ENCODE measurements at regions not wholly inside any gene's neighbourhood (a gene's known extent, or its start where the extent isn't known, plus 50 kb on each side); places are given as distances from the start of the nearest gene placed in this dataset.

DNA sequence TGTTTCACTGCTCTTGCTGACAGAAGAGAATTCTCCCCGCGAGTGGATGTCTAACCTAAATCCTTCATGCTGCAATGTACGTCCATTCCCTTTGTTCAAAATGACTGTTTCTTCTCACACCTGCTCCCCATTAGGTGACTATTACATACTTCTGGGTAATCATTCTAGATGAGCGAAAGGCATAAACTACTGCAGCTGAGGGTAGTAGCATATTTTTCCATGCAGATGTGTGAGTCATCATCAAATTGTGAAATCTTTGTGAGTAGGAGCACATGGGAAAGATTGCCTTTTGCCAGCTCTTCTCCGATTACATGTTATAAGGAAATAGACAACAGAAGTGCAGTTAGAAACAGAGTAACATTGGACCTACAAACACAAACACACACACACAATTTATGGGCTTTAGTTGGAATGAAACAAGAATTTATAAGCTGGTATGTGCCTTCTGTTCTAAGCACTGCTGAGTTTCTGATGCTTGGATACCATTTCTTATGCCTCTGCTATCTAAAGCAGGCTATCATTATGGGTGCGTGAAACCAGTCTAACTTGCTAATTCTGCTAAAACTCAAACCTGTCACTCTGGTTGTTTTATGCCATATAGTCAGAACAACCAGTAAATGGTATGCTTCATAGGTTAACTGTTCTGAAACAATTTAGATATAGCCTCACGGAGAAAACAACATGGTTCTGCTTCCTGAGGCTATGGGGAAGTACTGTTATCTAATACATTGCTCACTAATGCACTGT lies 346.9 kb upstream of the PSMD7 start (continued):
- TF ChIP-seq, protein P1, sequence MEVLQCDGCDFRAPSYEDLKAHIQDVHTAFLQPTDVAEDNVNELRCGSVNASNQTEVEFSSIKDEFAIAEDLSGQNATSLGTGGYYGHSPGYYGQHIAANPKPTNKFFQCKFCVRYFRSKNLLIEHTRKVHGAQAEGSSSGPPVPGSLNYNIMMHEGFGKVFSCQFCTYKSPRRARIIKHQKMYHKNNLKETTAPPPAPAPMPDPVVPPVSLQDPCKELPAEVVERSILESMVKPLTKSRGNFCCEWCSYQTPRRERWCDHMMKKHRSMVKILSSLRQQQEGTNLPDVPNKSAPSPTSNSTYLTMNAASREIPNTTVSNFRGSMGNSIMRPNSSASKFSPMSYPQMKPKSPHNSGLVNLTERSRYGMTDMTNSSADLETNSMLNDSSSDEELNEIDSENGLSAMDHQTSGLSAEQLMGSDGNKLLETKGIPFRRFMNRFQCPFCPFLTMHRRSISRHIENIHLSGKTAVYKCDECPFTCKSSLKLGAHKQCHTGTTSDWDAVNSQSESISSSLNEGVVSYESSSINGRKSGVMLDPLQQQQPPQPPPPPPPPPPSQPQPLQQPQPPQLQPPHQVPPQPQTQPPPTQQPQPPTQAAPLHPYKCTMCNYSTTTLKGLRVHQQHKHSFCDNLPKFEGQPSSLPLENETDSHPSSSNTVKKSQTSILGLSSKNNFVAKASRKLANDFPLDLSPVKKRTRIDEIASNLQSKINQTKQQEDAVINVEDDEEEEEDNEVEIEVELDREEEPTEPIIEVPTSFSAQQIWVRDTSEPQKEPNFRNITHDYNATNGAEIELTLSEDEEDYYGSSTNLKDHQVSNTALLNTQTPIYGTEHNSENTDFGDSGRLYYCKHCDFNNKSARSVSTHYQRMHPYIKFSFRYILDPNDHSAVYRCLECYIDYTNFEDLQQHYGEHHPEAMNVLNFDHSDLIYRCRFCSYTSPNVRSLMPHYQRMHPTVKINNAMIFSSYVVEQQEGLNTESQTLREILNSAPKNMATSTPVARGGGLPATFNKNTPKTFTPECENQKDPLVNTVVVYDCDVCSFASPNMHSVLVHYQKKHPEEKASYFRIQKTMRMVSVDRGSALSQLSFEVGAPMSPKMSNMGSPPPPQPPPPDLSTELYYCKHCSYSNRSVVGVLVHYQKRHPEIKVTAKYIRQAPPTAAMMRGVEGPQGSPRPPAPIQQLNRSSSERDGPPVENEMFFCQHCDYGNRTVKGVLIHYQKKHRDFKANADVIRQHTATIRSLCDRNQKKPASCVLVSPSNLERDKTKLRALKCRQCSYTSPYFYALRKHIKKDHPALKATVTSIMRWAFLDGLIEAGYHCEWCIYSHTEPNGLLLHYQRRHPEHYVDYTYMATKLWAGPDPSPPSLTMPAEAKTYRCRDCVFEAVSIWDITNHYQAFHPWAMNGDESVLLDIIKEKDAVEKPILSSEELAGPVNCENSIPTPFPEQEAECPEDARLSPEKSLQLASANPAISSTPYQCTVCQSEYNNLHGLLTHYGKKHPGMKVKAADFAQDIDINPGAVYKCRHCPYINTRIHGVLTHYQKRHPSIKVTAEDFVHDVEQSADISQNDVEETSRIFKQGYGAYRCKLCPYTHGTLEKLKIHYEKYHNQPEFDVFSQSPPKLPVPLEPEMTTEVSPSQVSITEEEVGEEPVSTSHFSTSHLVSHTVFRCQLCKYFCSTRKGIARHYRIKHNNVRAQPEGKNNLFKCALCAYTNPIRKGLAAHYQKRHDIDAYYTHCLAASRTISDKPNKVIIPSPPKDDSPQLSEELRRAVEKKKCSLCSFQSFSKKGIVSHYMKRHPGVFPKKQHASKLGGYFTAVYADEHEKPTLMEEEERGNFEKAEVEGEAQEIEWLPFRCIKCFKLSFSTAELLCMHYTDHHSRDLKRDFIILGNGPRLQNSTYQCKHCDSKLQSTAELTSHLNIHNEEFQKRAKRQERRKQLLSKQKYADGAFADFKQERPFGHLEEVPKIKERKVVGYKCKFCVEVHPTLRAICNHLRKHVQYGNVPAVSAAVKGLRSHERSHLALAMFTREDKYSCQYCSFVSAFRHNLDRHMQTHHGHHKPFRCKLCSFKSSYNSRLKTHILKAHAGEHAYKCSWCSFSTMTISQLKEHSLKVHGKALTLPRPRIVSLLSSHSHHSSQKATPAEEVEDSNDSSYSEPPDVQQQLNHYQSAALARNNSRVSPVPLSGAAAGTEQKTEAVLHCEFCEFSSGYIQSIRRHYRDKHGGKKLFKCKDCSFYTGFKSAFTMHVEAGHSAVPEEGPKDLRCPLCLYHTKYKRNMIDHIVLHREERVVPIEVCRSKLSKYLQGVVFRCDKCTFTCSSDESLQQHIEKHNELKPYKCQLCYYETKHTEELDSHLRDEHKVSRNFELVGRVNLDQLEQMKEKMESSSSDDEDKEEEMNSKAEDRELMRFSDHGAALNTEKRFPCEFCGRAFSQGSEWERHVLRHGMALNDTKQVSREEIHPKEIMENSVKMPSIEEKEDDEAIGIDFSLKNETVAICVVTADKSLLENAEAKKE (CRISPR knock-in tag; IDR thresholded peaks at IDR 0.05), result no peak
- no peak for TF ChIP-seq CREB1 (CRISPR knock-in tag; IDR thresholded peaks at IDR 0.05; ENCODE audit: low read depth)

DNA sequence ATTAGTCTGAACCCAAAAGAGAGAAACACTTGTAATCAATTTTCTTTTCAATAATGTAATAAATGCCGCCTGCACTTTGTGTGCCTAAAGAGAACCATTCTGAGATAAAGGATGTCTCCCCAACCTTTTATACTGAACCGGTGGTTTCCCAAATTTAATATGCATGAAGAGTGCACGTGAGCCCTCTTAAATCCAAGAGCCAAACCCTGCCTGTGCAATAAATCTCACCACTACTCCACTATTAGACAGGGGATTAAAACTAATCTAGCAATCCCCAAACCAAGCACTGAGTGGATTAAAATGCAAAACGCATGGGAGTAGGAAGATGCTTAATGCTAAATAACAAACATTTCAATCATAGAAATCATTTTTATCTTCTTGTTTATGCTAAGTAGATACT lies 351.0 kb upstream of the PSMD7 start:
- no peaks in the 10 kb centered on the region for H3K4me1 ChIP-seq (ENCODE audit: insufficient read depth)
- TF ChIP-seq ZNF114 (CRISPR knock-in tag; IDR thresholded peaks at IDR 0.05), result no peak
- no peak for TF ChIP-seq NANOG (IDR thresholded peaks at IDR 0.05; ENCODE audit: borderline replicate concordance)
- no peak for TF ChIP-seq CREB1 (CRISPR knock-in tag; IDR thresholded peaks at IDR 0.05; ENCODE audit: low read depth)
- no peak for TF ChIP-seq STAT1 (IDR thresholded peaks at IDR 0.05; ENCODE audit: unreplicated experiment)
- TF ChIP-seq, protein P2, sequence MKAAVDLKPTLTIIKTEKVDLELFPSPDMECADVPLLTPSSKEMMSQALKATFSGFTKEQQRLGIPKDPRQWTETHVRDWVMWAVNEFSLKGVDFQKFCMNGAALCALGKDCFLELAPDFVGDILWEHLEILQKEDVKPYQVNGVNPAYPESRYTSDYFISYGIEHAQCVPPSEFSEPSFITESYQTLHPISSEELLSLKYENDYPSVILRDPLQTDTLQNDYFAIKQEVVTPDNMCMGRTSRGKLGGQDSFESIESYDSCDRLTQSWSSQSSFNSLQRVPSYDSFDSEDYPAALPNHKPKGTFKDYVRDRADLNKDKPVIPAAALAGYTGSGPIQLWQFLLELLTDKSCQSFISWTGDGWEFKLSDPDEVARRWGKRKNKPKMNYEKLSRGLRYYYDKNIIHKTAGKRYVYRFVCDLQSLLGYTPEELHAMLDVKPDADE (IDR thresholded peaks at IDR 0.05), result no peak
- TF ChIP-seq, protein P1 (CRISPR knock-in tag; IDR thresholded peaks at IDR 0.05), result no peak

More for the DNA sequence above, 351.0 kb upstream of the PSMD7 start:
- peak overlapping the region; percentile 9; the same call in 1 of the 2 replicates for H2AFZ ChIP-seq
- no peaks in the 10 kb centered on the region for H3K9me2 ChIP-seq (ENCODE audit: insufficient read depth)
- no peaks in the 10 kb centered on the region for H3K79me2 ChIP-seq (replicated peaks; ENCODE audit: insufficient read depth)
- H3K4me2 ChIP-seq, result no peak overlapping the region
- no peak overlapping the region for H3K4me3 ChIP-seq
- ATAC-seq, result no peak
- Mint-ChIP-seq H3K4me1 (peaks cover 17% of the 10 kb centered on the region), H3K36me3 (ENCODE audit: low read depth) (no peaks in the 10 kb centered on the region), H3K27ac (0 out of 2 replicates have a peak overlapping the region, but pooled peaks have one; percentile 47), H3K4me3 (no peak overlapping the region), H3K27me3 (ENCODE audit: insufficient read depth, low read depth, poor library complexity) (no peaks in the 10 kb centered on the region), H3K9me3 (no peaks in the 10 kb centered on the region)
- no peaks in the 10 kb centered on the region for H3K36me3 ChIP-seq (ENCODE audit: insufficient read depth)
- H3K27me3 ChIP-seq (ENCODE audit: insufficient read depth), result no peaks in the 10 kb centered on the region
- H3K27ac ChIP-seq (ENCODE audit: low read depth), result no peak overlapping the region
- no peak for DNase-seq (ENCODE audit: low spot score)
- H4K20me1 ChIP-seq (replicated peaks; ENCODE audit: insufficient read depth), result no peaks in the 10 kb centered on the region
- H3F3A ChIP-seq (replicated peaks; ENCODE audit: low read depth), result no peaks in the 10 kb centered on the region
